ENCODE measurements at regions not wholly inside any gene's neighbourhood (a gene's known extent, or its start where the extent isn't known, plus 50 kb on each side); places are given as distances from the start of the nearest gene placed in this dataset.

GRCh38 chr3:87121856-87122255 lies 105.3 kb upstream of the CHMP2B start:
- no peak for TF ChIP-seq CTCF (IDR thresholded peaks at IDR 0.05)
- no peak for TF ChIP-seq EP300 (IDR thresholded peaks at IDR 0.05)
